Kidney (tissue), 13 donors: ENCODE measurements at regions not wholly inside any gene's neighbourhood (a gene's known extent, or its start where the extent isn't known, plus 50 kb on each side); places are given as distances from the start of the nearest gene placed in this dataset.

Source experiments
- DNase-seq, 5 donors: peaks; one replicate each; pipeline ENCODE4 v3.0.0-alpha.2; 2013 to 2020
- FAIRE-seq: peaks from 2 replicates; lab custom pipeline; 2012; peaks lifted over from hg19 to GRCh38; lab: Jason Lieb, UNC
- H3K27ac ChIP-seq, 2 donors: one replicate each; pipeline ENCODE4 v1.7.0; 2013; ENCODE audit warnings: low read depth in 2 of 2, low read length in 2 of 2, inconsistent platforms in 1 of 2
- H3K27me3 ChIP-seq: one replicate; pipeline ENCODE4 v1.7.1; 2013; ENCODE audit warnings: low read length, inconsistent platforms; ENCODE audit not compliant: control insufficient read depth, insufficient read depth
- H3K36me3 ChIP-seq, 3 donors: one replicate each; pipeline versions ENCODE4 v1.7.0 to v1.7.1; 2013; ENCODE audit warnings: low read length in 3 of 3, control low read depth in 1 of 3, inconsistent platforms in 1 of 3; ENCODE audit not compliant: insufficient read depth in 3 of 3, control insufficient read depth in 2 of 3
- H3K4me1 ChIP-seq, 3 donors: one replicate each; pipeline versions ENCODE4 v1.7.0 to v1.7.1; 2013; ENCODE audit warnings: low read length in 3 of 3, inconsistent platforms in 1 of 3, low read depth in 1 of 3; ENCODE audit not compliant: control insufficient read depth in 2 of 3, insufficient read depth in 2 of 3
- H3K4me3 ChIP-seq, 3 donors: one replicate each; pipeline versions ENCODE4 v1.7.0 to v1.8.1; 2013; ENCODE audit warnings: low read length in 3 of 3, control low read depth in 1 of 3, inconsistent platforms in 1 of 3
- H3K9ac ChIP-seq, 3 donors: one replicate each; pipeline versions ENCODE4 v1.7.0 to v1.7.1; 2013; ENCODE audit warnings: low read length in 3 of 3, control low read depth in 1 of 3, inconsistent platforms in 1 of 3
- H3K9me3 ChIP-seq, 3 donors: one replicate each; pipeline versions ENCODE4 v1.7.0 to v1.7.1; 2013; ENCODE audit warnings: low read length in 3 of 3, control low read depth in 1 of 3, inconsistent platforms in 1 of 3; ENCODE audit not compliant: control insufficient read depth in 2 of 3, insufficient read depth in 1 of 3
- intact Hi-C: fragments of 100-400 bp; cut with DNase I; formaldehyde crosslinking; loops from one replicate; pipeline ENCODE4 v1.11.1; 2022
- TF ChIP-seq, protein P1 (sequence below): IDR thresholded peaks from 3 replicates; pipeline ENCODE4 v1.5.1; 2012; ENCODE audit warnings: mild to moderate bottlenecking, moderate library complexity, borderline replicate concordance; ENCODE audit not compliant: insufficient read depth; ENCODE audit errors: extremely low read depth
- donor health status: control.
- donor health status: control.
- donor health status: control.
- donor health status: control.
- donor health status: control.
- donor health status: DM: yes; HTN: yes; CAD: no.
- donor health status: Normal renal cell carcinoma (clear cell type).

GRCh38 chr17:14557480-14557879 lies 256.6 kb downstream of the HS3ST3B1 start:
- FAIRE-seq (no peak), DNase-seq (no peak)
- intact Hi-C loops, result no loop called here

DNA sequence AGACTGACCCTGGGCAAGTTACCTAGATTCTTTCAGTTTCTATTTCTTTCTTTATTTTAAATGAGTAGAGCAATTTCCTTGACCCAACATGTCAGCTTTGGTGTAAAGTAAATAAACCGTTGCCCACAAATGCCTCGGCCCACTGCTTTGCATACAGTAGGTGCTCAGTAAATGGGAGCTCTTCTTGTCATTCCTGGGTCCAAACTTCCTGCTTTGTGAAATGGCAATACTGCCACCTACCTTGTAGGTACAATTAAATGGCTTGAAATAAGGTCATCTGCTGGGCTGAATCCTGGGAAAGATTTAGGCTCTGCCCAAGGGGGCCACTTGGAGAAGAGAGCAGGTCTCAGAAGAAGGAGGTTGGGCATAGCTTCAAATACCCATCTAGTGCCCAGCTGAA lies 253.0 kb downstream of the HS3ST3B1 start:
- TF ChIP-seq, protein P1, sequence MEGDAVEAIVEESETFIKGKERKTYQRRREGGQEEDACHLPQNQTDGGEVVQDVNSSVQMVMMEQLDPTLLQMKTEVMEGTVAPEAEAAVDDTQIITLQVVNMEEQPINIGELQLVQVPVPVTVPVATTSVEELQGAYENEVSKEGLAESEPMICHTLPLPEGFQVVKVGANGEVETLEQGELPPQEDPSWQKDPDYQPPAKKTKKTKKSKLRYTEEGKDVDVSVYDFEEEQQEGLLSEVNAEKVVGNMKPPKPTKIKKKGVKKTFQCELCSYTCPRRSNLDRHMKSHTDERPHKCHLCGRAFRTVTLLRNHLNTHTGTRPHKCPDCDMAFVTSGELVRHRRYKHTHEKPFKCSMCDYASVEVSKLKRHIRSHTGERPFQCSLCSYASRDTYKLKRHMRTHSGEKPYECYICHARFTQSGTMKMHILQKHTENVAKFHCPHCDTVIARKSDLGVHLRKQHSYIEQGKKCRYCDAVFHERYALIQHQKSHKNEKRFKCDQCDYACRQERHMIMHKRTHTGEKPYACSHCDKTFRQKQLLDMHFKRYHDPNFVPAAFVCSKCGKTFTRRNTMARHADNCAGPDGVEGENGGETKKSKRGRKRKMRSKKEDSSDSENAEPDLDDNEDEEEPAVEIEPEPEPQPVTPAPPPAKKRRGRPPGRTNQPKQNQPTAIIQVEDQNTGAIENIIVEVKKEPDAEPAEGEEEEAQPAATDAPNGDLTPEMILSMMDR, result no peak
- Histone ChIP-seq H3K27ac (no peak overlapping the region), H3K36me3 (no peaks in the 10 kb centered on the region), H3K27me3 (no peaks in the 10 kb centered on the region), H3K9ac (no peak overlapping the region), H3K4me3 (no peak overlapping the region), H3K9me3 (no peaks in the 10 kb centered on the region), H3K4me1 (no peaks in the 10 kb centered on the region)
- no peak for DNase-seq
- FAIRE-seq, result no peak
- intact Hi-C loops, result no loop called here

More at GRCh38 chr17:14557480-14557879, 256.6 kb downstream of the HS3ST3B1 start:
- H3K9me3 ChIP-seq, result no peaks in the 10 kb centered on the region
- no peaks in the 10 kb centered on the region for H3K4me1 ChIP-seq
- TF ChIP-seq, protein P1, result no peak
- no peak overlapping the region for H3K4me3 ChIP-seq
- no peaks in the 10 kb centered on the region for H3K36me3 ChIP-seq
- H3K27me3 ChIP-seq, result no peaks in the 10 kb centered on the region
- H3K27ac ChIP-seq, result no peak overlapping the region
- H3K9ac ChIP-seq, result no peak overlapping the region

DNA sequence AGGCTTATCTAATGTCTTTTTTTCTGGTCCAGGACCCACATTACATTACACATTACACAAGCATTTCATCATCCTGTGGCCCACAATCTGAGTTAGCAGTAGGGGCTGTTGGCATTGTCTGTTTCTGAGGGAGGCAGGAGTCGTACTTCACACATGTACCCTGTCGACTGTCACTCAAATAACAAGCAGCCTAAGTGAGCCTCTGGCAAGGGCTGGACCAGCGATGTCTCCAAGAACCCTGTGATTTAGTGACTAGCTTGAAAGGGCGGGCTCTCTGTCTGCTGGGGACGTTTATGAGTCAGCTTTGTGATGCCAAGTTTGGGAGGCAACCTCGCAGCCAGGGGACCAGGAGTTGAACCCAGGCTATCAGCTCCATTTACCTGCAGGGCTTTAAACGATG lies 251.4 kb downstream of the HS3ST3B1 start:
- Histone ChIP-seq H3K27ac (no peak overlapping the region), H3K4me1 (no peaks in the 10 kb centered on the region), H3K36me3 (no peaks in the 10 kb centered on the region), H3K9ac (no peak overlapping the region), H3K9me3 (no peaks in the 10 kb centered on the region), H3K4me3 (no peak overlapping the region), H3K27me3 (no peaks in the 10 kb centered on the region)
- DNase-seq, result peak in 1 of 5 donors; percentile 3
- intact Hi-C loops, result no loop called here
- TF ChIP-seq, protein P1, result no peak
- no peak for FAIRE-seq

DNA sequence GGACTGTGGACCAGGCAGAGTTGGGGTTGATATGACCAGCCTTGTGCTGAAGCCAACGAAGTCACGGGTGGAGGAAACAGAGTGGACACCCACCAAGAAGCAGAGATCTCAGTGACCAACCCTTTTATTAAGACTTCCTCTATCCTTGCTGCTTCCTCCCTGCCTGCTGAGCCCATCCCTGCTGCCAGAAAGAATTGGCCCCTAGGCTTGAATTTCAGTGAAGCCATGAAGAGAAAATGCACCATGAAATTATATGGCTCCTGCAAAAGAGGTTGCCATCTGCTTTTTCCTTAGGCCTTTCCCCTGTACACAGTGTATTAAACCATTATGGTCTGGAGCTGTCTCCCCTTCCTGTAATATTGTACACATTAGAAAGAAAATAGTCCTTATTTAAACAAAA lies 246.7 kb downstream of the HS3ST3B1 start:
- H3K4me3 ChIP-seq, result no peak overlapping the region
- no peak overlapping the region for H3K9ac ChIP-seq
- no peaks in the 10 kb centered on the region for H3K4me1 ChIP-seq
- H3K36me3 ChIP-seq, result no peaks in the 10 kb centered on the region
- FAIRE-seq (no peak), DNase-seq (no peak)
- H3K27ac ChIP-seq, result no peak overlapping the region
- H3K9me3 ChIP-seq, result no peaks in the 10 kb centered on the region
- TF ChIP-seq, protein P1, result no peak
- intact Hi-C loops, result no loop called here
- H3K27me3 ChIP-seq, result no peaks in the 10 kb centered on the region
